ENCODE measurements at regions not wholly inside any gene's neighbourhood (a gene's known extent, or its start where the extent isn't known, plus 50 kb on each side); places are given as distances from the start of the nearest gene placed in this dataset.

DNA sequence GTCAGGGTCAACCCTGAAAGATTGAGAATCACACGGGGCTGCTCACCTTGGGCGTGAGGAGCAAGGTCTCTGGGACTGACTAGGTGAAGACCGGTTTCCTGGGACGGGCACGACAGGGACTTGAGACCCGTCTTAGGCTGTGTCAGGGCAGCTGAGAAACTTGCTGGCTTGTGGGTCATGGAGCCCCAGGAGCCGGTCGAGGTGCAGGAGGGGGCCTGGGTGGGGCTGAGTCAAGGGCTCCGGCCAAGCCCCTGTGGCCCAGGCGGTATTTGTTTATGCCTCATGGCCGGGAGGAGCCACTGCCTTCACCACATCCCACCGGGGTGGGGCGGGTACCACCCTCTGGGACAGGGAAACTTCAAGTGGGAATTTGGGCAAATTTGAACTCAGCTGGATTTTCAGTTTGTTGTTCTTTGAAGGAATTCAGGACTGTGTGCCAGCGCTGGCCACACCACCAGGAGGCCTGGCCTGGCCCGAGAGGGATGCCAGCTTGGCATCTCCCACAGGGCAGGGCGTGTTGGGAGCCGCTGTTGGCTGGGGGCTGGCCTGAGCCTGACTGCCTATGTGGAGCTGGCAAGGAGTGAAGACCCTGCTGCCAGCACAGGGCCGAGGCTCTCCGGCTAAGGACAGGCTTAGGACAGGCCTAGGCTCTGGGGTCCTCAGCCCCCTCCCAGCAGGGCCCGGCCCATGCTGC lies 116.1 kb downstream of the METRNL start:
- Histone ChIP-seq H3K9me3 (ENCODE audit: control insufficient read depth, insufficient read depth, low read length) (peaks cover 66% of the 10 kb centered on the region), H3K9ac (ENCODE audit: low read depth, low read length) (no peak overlapping the region), H3K4me1 (ENCODE audit: control insufficient read depth, insufficient read depth, low read length) (no peaks in the 10 kb centered on the region)

DNA sequence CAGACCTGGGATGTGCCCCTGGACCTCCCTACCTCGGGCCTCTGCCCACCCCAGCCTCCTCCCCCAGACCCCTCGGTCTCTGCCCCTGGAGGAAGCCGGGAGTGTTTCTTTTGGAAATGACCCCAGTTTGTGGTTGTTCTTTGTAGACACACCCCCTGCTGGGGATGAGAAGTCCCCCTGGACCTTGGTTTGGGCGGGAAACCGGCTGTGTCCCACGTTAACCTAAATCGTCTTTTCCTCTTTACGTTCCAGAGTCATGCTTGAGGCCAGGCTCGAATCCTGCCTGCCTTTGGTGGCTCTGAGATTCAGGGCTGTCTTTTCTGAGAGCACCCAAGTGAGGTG lies 116.6 kb downstream of the METRNL start:
- no peaks in the 10 kb centered on the region for H3K27me3 ChIP-seq (ENCODE audit: control insufficient read depth, insufficient read depth, low read length)
- H3K9me3 ChIP-seq (ENCODE audit: control insufficient read depth, insufficient read depth, low read length), result peaks cover 66% of the 10 kb centered on the region
- H3K4me1 ChIP-seq (ENCODE audit: control insufficient read depth, insufficient read depth, low read length), result no peaks in the 10 kb centered on the region
- no peak overlapping the region for H3K4me3 ChIP-seq (ENCODE audit: low read depth, low read length)
- H3K27ac ChIP-seq (ENCODE audit: low read depth, low read length), result no peak overlapping the region
- H3K36me3 ChIP-seq (ENCODE audit: control insufficient read depth, insufficient read depth, low read length), result no peaks in the 10 kb centered on the region
- H3K9ac ChIP-seq (ENCODE audit: low read depth, low read length), result no peak overlapping the region

More for the DNA sequence above, 116.1 kb downstream of the METRNL start:
- Histone ChIP-seq H3K27me3 (ENCODE audit: control insufficient read depth, insufficient read depth, low read length) (no peaks in the 10 kb centered on the region), H3K36me3 (ENCODE audit: control insufficient read depth, insufficient read depth, low read length) (no peaks in the 10 kb centered on the region), H3K27ac (ENCODE audit: low read depth, low read length) (no peak overlapping the region), H3K4me3 (ENCODE audit: low read depth, low read length) (no peak overlapping the region)

DNA sequence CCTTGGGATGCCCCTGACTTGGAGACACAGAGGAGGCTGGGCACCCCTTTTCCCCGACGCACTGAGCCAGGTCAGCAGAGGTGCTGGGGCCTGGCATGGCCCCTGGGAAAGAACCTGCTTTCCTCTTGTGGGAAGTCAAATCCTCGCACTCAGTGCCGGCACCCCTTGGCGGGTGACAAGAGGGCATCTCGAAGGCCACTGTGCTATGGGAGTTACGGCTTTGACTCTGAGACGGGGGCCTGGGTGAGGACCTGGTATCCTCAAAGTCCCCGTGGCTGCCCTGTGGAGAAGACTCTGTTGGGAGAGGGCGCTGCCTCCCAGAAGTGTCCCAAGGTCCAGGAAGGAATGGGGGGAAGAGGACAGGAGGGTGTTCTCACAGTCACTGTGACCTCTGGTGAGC lies 117.0 kb downstream of the METRNL start:
- Histone ChIP-seq H3K4me1 (ENCODE audit: control insufficient read depth, insufficient read depth, low read length) (no peaks in the 10 kb centered on the region), H3K9me3 (ENCODE audit: control insufficient read depth, insufficient read depth, low read length) (peaks cover 68% of the 10 kb centered on the region), H3K27me3 (ENCODE audit: control insufficient read depth, insufficient read depth, low read length) (no peaks in the 10 kb centered on the region), H3K4me3 (ENCODE audit: low read depth, low read length) (no peak overlapping the region), H3K36me3 (ENCODE audit: control insufficient read depth, insufficient read depth, low read length) (no peaks in the 10 kb centered on the region), H3K9ac (ENCODE audit: low read depth, low read length) (no peak overlapping the region), H3K27ac (ENCODE audit: low read depth, low read length) (no peak overlapping the region)

DNA sequence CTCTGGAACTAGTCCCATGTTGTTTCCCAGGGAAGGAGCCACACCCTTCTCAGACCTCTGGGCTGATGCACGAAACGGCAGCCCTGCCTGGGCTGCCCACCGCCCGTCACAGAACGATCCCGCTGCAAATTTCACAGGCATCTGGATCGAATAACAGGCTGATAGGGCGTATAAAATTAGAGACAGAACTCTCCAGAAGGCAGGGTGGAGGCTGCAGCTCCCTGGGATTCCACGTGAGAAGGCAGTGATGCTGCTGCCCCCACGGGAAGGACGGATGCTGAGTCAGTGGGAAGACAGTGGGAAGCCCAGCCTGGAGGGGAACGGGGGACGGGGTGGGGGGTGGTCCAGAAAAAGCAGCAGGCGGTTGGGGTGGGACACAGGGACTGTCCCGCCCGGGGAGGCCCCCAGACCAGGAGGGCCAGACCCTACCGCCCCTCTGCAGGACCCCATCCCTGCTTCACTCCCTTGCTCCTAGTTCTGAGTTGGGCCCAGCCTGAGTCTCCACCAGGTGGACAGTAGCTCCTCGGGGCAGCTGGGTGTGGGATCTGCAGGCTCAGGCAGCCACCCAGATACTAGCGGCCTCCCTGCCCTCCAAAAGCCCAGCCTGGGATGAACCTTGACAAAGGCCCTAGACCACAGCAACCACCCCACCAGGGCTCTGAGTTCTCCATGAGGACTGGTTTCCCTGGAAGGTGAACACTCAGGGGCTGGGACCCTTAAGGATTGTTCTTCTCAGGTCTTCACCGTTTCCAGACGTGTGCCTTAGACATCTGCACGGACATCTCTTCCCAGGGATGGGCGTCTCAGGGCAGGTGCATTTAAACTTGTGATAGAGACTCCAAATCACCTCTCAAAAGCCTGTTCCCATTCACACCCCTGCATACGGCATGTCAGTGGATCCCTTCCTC lies 117.8 kb downstream of the METRNL start:
- Histone ChIP-seq H3K4me3 (ENCODE audit: low read depth, low read length) (no peak overlapping the region), H3K9me3 (ENCODE audit: control insufficient read depth, insufficient read depth, low read length) (peaks cover 70% of the 10 kb centered on the region), H3K36me3 (ENCODE audit: control insufficient read depth, insufficient read depth, low read length) (no peaks in the 10 kb centered on the region), H3K4me1 (ENCODE audit: control insufficient read depth, insufficient read depth, low read length) (no peaks in the 10 kb centered on the region), H3K27ac (ENCODE audit: low read depth, low read length) (no peak overlapping the region), H3K9ac (ENCODE audit: low read depth, low read length) (no peak overlapping the region), H3K27me3 (ENCODE audit: control insufficient read depth, insufficient read depth, low read length) (no peaks in the 10 kb centered on the region)

DNA sequence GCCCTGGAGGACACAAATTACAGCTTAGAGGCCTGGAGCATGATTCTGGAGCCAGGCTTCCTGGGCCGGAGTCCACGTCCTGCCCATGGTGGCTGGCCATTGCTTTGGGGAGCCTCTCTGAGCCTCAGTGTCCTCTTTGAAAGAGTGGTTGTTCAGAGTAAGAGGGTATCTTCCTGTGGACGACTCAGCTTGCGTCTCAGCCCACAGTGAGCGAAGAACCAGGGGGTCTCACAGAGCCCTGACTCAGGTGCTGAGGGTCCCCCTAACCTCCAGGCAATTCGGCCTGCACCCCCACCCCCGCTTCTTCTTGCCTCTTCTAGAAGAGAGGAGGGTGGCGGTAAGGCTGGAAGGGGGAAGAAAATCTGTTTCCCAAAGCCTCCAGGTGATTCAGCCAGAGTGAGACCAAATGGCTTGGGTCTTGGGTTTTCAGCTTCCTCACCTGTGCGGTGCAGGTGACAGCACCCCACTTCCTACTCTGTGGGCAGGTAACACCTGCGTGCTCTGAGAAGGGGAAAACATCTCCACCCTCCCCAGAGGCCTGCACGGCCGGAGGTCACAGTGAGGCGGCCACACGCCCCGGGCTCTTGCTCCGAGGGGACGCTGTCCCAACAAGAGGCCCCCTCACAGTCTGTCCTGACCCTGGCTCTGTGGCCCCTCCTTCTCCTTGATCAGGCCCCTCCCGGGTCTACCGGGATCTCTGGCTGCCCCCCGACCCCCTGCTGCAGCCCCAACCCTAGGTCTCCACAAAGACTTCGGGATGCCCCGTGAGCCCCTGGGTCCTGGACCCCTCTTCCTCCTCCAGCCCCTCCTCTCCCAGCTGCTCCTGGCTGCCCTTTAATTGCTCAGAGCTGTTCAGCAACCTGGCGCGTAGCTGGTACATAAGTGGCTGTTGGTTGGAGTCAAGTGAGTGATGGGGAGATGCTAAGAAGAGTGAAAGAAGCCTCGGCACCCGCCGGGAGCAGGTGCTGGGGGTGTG lies 119.2 kb downstream of the METRNL start:
- Histone ChIP-seq H3K27ac (ENCODE audit: low read depth, low read length) (no peak overlapping the region), H3K27me3 (ENCODE audit: control insufficient read depth, insufficient read depth, low read length) (no peaks in the 10 kb centered on the region), H3K36me3 (ENCODE audit: control insufficient read depth, insufficient read depth, low read length) (no peaks in the 10 kb centered on the region), H3K4me1 (ENCODE audit: control insufficient read depth, insufficient read depth, low read length) (no peaks in the 10 kb centered on the region), H3K9me3 (ENCODE audit: control insufficient read depth, insufficient read depth, low read length) (peaks cover 79% of the 10 kb centered on the region), H3K9ac (ENCODE audit: low read depth, low read length) (no peak overlapping the region), H3K4me3 (ENCODE audit: low read depth, low read length) (no peak overlapping the region)

DNA sequence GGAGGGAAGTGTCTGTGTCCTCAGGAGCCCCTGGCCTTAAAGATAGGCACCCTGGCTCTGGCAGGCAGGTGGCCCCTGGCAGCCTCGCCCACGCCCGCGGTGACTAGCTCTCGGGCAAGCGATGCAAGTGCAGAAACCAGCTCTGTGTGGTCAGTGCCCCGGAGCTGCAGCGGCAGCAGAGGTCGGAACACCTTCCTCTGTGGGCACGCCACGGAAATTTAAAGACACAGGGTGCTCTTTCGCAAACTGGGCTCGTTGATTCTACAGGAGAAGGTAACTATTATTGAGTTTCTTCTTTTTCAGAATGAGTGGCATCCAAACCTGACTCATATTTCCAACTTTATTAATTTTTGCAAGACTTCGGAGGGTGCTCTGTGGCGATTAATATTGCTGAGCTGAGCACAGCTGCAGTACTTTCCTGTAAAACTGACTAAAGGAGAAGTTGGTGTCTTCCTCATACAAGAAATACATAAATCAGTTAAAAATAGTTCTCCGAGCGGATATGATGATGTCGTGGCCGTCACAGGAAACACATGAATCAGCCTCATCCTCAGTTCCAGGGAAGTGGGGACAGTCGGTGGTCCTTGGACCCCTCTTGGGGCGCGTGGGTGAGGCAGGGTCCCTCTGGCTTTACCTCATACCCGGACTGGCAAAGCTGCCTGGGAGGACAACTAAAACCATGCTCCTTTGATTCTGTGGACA lies 120.2 kb downstream of the METRNL start:
- H3K9ac ChIP-seq (ENCODE audit: low read depth, low read length), result no peak overlapping the region
- H3K4me1 ChIP-seq (ENCODE audit: control insufficient read depth, insufficient read depth, low read length), result no peaks in the 10 kb centered on the region
- H3K4me3 ChIP-seq (ENCODE audit: low read depth, low read length), result no peak overlapping the region
- no peaks in the 10 kb centered on the region for H3K27me3 ChIP-seq (ENCODE audit: control insufficient read depth, insufficient read depth, low read length)
- H3K27ac ChIP-seq (ENCODE audit: low read depth, low read length), result no peak overlapping the region
- H3K9me3 ChIP-seq (ENCODE audit: control insufficient read depth, insufficient read depth, low read length), result peaks cover 82% of the 10 kb centered on the region
- H3K36me3 ChIP-seq (ENCODE audit: control insufficient read depth, insufficient read depth, low read length), result no peaks in the 10 kb centered on the region

DNA sequence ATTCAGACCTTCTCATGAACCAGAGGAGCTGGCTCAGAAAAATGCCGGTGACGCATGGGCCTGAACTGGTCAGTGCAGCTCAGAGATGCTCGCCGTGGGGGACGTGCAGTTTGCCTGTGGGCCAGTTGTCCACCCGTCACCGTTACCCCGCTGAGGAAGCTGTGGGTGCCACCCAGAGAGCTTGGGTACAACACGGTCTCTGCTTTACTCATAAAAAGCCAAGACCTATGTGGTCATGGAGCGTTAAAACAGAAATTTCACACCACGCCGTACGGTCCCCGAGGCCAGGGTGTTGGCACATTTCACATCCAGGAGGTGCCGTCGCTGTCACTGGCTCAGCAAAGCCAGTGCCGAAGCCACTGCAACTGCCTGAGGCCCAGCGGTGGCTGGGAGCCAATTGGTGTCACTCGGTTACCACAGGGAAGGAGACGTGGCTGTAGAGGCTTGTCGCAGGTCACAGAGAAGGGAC lies 120.9 kb downstream of the METRNL start:
- Histone ChIP-seq H3K27me3 (ENCODE audit: control insufficient read depth, insufficient read depth, low read length) (no peaks in the 10 kb centered on the region), H3K9me3 (ENCODE audit: control insufficient read depth, insufficient read depth, low read length) (peaks cover 81% of the 10 kb centered on the region), H3K27ac (ENCODE audit: low read depth, low read length) (no peak overlapping the region), H3K36me3 (ENCODE audit: control insufficient read depth, insufficient read depth, low read length) (no peaks in the 10 kb centered on the region), H3K4me1 (ENCODE audit: control insufficient read depth, insufficient read depth, low read length) (no peaks in the 10 kb centered on the region), H3K9ac (ENCODE audit: low read depth, low read length) (no peak overlapping the region), H3K4me3 (ENCODE audit: low read depth, low read length) (no peak overlapping the region)

DNA sequence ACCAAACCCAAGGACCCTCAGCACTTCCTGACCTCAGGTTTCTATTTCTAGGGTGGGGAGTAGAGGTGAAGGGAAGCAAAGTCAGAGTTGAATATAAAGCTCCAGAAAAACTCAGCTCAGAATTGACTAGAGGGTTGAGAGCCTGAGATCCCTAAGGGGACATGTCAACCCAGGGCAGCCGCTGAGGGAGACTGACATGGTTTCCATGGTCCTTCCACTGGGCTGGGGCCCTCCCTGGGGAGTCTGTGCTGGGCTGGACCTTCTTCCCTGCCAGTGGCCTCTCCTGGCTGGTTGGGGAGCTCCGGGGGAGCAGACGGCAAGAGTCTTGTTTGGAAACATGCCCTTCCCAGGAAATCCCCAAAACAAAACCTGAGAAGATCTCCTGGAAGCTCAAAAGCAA lies 121.3 kb downstream of the METRNL start:
- no peak overlapping the region for H3K27ac ChIP-seq (ENCODE audit: low read depth, low read length)
- H3K4me1 ChIP-seq (ENCODE audit: control insufficient read depth, insufficient read depth, low read length), result no peaks in the 10 kb centered on the region
- H3K9me3 ChIP-seq (ENCODE audit: control insufficient read depth, insufficient read depth, low read length), result peaks cover 77% of the 10 kb centered on the region
- no peaks in the 10 kb centered on the region for H3K27me3 ChIP-seq (ENCODE audit: control insufficient read depth, insufficient read depth, low read length)
- H3K36me3 ChIP-seq (ENCODE audit: control insufficient read depth, insufficient read depth, low read length), result no peaks in the 10 kb centered on the region
- no peak overlapping the region for H3K9ac ChIP-seq (ENCODE audit: low read depth, low read length)
- no peak overlapping the region for H3K4me3 ChIP-seq (ENCODE audit: low read depth, low read length)

DNA sequence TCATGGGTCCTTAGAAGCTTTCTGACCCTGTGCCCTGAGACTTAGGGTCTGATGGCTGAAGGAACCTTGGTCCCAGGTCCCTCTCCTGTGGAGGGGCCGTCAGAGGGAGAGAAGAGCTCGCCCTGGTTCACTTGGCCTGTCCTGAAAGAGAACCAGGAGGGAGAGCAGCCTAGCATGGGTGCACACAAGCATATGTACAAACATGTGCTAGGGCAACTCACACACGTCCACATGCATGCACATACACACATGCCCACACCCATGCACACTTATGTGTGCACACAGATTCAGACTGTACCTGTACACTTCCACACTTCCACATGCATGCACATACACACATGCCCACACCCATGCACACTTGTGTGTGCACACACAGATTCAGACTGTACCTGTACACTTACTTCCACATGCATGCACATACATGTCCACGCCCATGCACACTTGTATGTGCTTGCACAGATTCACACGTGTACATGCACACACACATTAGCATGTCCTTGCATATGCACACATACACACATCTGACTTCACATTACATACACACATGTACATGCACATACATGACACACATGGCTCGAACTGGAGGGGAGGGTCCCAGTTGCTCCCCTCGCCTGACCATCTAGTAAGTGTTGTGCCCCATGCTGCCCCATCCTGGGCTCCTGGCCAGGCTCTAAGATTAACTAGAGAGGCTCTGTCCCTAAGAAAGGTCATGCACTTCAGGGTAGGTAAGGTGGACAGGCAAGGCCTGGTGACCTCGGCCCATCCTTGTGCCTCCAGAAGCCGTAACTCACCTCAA lies 122.0 kb downstream of the METRNL start:
- H3K9ac ChIP-seq (ENCODE audit: low read depth, low read length), result no peak overlapping the region
- no peak overlapping the region; the same call in 1 of the 2 replicates for H3K4me3 ChIP-seq (ENCODE audit: low read depth, low read length)
- peaks cover 72% of the 10 kb centered on the region for H3K9me3 ChIP-seq (ENCODE audit: control insufficient read depth, insufficient read depth, low read length)
- H3K27ac ChIP-seq (ENCODE audit: low read depth, low read length), result no peak overlapping the region
- no peaks in the 10 kb centered on the region for H3K27me3 ChIP-seq (ENCODE audit: control insufficient read depth, insufficient read depth, low read length)
- H3K4me1 ChIP-seq (ENCODE audit: control insufficient read depth, insufficient read depth, low read length), result no peaks in the 10 kb centered on the region
- no peaks in the 10 kb centered on the region for H3K36me3 ChIP-seq (ENCODE audit: control insufficient read depth, insufficient read depth, low read length)

Measured in HUES48 (cell line).